ENCODE measurements at regions not wholly inside any gene's neighbourhood (a gene's known extent, or its start where the extent isn't known, plus 50 kb on each side); places are given as distances from the start of the nearest gene placed in this dataset.
"Not testable (repeated sequence)": the region's sequence is repeated elsewhere in the genome, so short reads cannot be mapped to it uniquely, and the experiment has no call there.

GRCh38 chr16:5205361-5206040, 107.9 kb upstream of the EEF2KMT start:
- ATAC-seq (no peak), DNase-seq (ENCODE audit: low spot score) (no peak)
- no peaks in the 10 kb centered on the region for H3K9me3 Mint-ChIP-seq
- no peaks in the 10 kb centered on the region for H3K4me1 Mint-ChIP-seq (ENCODE audit: low read depth in 2 of 2)
- no peak overlapping the region for H3K4me3 Mint-ChIP-seq
- no peak overlapping the region for H3K27ac Mint-ChIP-seq
- H3K27me3 Mint-ChIP-seq = peaks cover 7 to 10% of the 10 kb centered on the region in 2 donors
- H3K36me3 Mint-ChIP-seq = no peaks in the 10 kb centered on the region

- not testable (repeated sequence) for ATAC-seq; H3K4me1 Mint-ChIP-seq (ENCODE audit: low read depth in 2 of 2); H3K27ac Mint-ChIP-seq; H3K4me3 Mint-ChIP-seq; H3K36me3 Mint-ChIP-seq; H3K27me3 Mint-ChIP-seq; DNase-seq (ENCODE audit: low spot score); H3K9me3 Mint-ChIP-seq
These were observed 106.1 kb upstream of the EEF2KMT start for GRCh38 chr16:5203675-5204074.

GRCh38 chr16:5200123-5200522, 102.5 kb upstream of the EEF2KMT start:
- Mint-ChIP-seq H3K36me3 (no peaks in the 10 kb centered on the region), H3K4me1 (ENCODE audit: low read depth in 2 of 2) (no peaks in the 10 kb centered on the region), H3K27me3 (peaks cover 9% of the 10 kb centered on the region in 2 donors), H3K9me3 (no peaks in the 10 kb centered on the region), H3K27ac (no peak overlapping the region), H3K4me3 (no peak overlapping the region)
- DNase-seq (ENCODE audit: low spot score) (no peak), ATAC-seq (no peak)

GRCh38 chr16:5196204-5196603, 98.6 kb upstream of the EEF2KMT start:
- Mint-ChIP-seq H3K4me1 (ENCODE audit: low read depth in 2 of 2) (no peaks in the 10 kb centered on the region), H3K27ac (no peak overlapping the region), H3K27me3 (peaks cover 6 to 18% of the 10 kb centered on the region in 2 donors), H3K9me3 (no peaks in the 10 kb centered on the region), H3K4me3 (no peak overlapping the region), H3K36me3 (no peaks in the 10 kb centered on the region)
- ATAC-seq = no peak
- DNase-seq (ENCODE audit: low spot score) = no peak

GRCh38 chr16:5193861-5194260, 96.3 kb upstream of the EEF2KMT start:
- no peaks in the 10 kb centered on the region for H3K36me3 Mint-ChIP-seq
- H3K27me3 Mint-ChIP-seq = peaks cover 6 to 18% of the 10 kb centered on the region in 2 donors
- H3K4me1 Mint-ChIP-seq (ENCODE audit: low read depth in 2 of 2) = no peaks in the 10 kb centered on the region
- H3K4me3 Mint-ChIP-seq = no peak overlapping the region
- DNase-seq (ENCODE audit: low spot score) (no peak), ATAC-seq (no peak)
- no peak overlapping the region for H3K27ac Mint-ChIP-seq
- H3K9me3 Mint-ChIP-seq = no peaks in the 10 kb centered on the region

- Mint-ChIP-seq H3K36me3 (no peaks in the 10 kb centered on the region), H3K27ac (no peak overlapping the region), H3K27me3 (peaks cover 3 to 9% of the 10 kb centered on the region in 2 donors), H3K4me1 (ENCODE audit: low read depth in 2 of 2) (no peaks in the 10 kb centered on the region), H3K4me3 (no peak overlapping the region), H3K9me3 (no peaks in the 10 kb centered on the region)
- no peak for DNase-seq (ENCODE audit: low spot score)
- no peak for ATAC-seq
These were observed 91.4 kb upstream of the EEF2KMT start for GRCh38 chr16:5188989-5189352.

- no peaks in the 10 kb centered on the region for H3K4me1 Mint-ChIP-seq (ENCODE audit: low read depth in 2 of 2)
- DNase-seq (ENCODE audit: low spot score) = no peak
These were observed 90.9 kb upstream of the EEF2KMT start for GRCh38 chr16:5188318-5188988.

GRCh38 chr16:5187402-5187952, 89.9 kb upstream of the EEF2KMT start:
- no peak for DNase-seq (ENCODE audit: low spot score)
- H3K9me3 Mint-ChIP-seq = no peaks in the 10 kb centered on the region
- ATAC-seq = no peak
- no peak overlapping the region for H3K27ac Mint-ChIP-seq
- no peaks in the 10 kb centered on the region for H3K4me1 Mint-ChIP-seq (ENCODE audit: low read depth in 2 of 2)
- no peak overlapping the region for H3K4me3 Mint-ChIP-seq
- H3K36me3 Mint-ChIP-seq = no peaks in the 10 kb centered on the region
- peaks cover 3 to 4% of the 10 kb centered on the region in 2 donors for H3K27me3 Mint-ChIP-seq

More at GRCh38 chr16:5188318-5188988, 90.9 kb upstream of the EEF2KMT start:
- no peak overlapping the region for H3K4me3 Mint-ChIP-seq
- no peak for ATAC-seq
- H3K27me3 Mint-ChIP-seq = peaks cover 3 to 9% of the 10 kb centered on the region in 2 donors
- no peaks in the 10 kb centered on the region for H3K9me3 Mint-ChIP-seq
- no peak overlapping the region for H3K27ac Mint-ChIP-seq
- no peaks in the 10 kb centered on the region for H3K36me3 Mint-ChIP-seq

- no peaks in the 10 kb centered on the region for H3K4me1 Mint-ChIP-seq (ENCODE audit: low read depth in 2 of 2)
- no peaks in the 10 kb centered on the region for H3K9me3 Mint-ChIP-seq
- peaks cover 0 to 3% of the 10 kb centered on the region in 2 donors for H3K27me3 Mint-ChIP-seq
- no peak overlapping the region for H3K27ac Mint-ChIP-seq
- no peaks in the 10 kb centered on the region for H3K36me3 Mint-ChIP-seq
- ATAC-seq = no peak
- no peak for DNase-seq (ENCODE audit: low spot score)
- H3K4me3 Mint-ChIP-seq = no peak overlapping the region
These were observed 88.8 kb upstream of the EEF2KMT start for GRCh38 chr16:5186381-5186903.

GRCh38 chr16:5176505-5176904, 78.9 kb upstream of the EEF2KMT start:
- Mint-ChIP-seq H3K27ac (no peak overlapping the region), H3K9me3 (peaks cover 3% of the 10 kb centered on the region), H3K27me3 (peaks cover 0 to 3% of the 10 kb centered on the region in 2 donors), H3K4me1 (ENCODE audit: low read depth in 2 of 2) (no peaks in the 10 kb centered on the region), H3K36me3 (peaks cover 4% of the 10 kb centered on the region), H3K4me3 (no peak overlapping the region)
- DNase-seq (ENCODE audit: low spot score) (no peak), ATAC-seq (no peak)

GRCh38 chr16:5175266-5175665, 77.7 kb upstream of the EEF2KMT start:
- no peak overlapping the region for H3K4me3 Mint-ChIP-seq
- no peak for ATAC-seq

GRCh38 chr16:5166486-5166885, 68.9 kb upstream of the EEF2KMT start:
- ATAC-seq (no peak), DNase-seq (ENCODE audit: low spot score) (no peak)
- H3K4me3 Mint-ChIP-seq = no peak overlapping the region
- no peaks in the 10 kb centered on the region for H3K9me3 Mint-ChIP-seq
- peaks cover 17 to 32% of the 10 kb centered on the region in 2 donors for H3K27me3 Mint-ChIP-seq
- no peak overlapping the region for H3K27ac Mint-ChIP-seq
- H3K36me3 Mint-ChIP-seq = no peaks in the 10 kb centered on the region
- H3K4me1 Mint-ChIP-seq (ENCODE audit: low read depth in 2 of 2) = no peaks in the 10 kb centered on the region

More at GRCh38 chr16:5175266-5175665, 77.7 kb upstream of the EEF2KMT start:
- Mint-ChIP-seq H3K4me1 (ENCODE audit: low read depth in 2 of 2) (no peaks in the 10 kb centered on the region), H3K9me3 (peaks cover 3% of the 10 kb centered on the region), H3K27me3 (peaks cover 7% of the 10 kb centered on the region in 2 donors), H3K27ac (no peak overlapping the region), H3K36me3 (peaks cover 4% of the 10 kb centered on the region)
- no peak for DNase-seq (ENCODE audit: low spot score)

- not testable (repeated sequence) for ATAC-seq; H3K4me1 Mint-ChIP-seq (ENCODE audit: low read depth in 2 of 2); H3K4me3 Mint-ChIP-seq; H3K27ac Mint-ChIP-seq; H3K36me3 Mint-ChIP-seq; H3K9me3 Mint-ChIP-seq; DNase-seq (ENCODE audit: low spot score)
- H3K27me3 Mint-ChIP-seq = peaks cover 17 to 35% of the 10 kb centered on the region in 2 donors
These were observed 67.8 kb upstream of the EEF2KMT start for GRCh38 chr16:5165429-5165828.

GRCh38 chr16:5162801-5163200, 65.2 kb upstream of the EEF2KMT start:
- not testable (repeated sequence) for H3K4me3 Mint-ChIP-seq; H3K9me3 Mint-ChIP-seq; H3K4me1 Mint-ChIP-seq (ENCODE audit: low read depth in 2 of 2); DNase-seq (ENCODE audit: low spot score); H3K27ac Mint-ChIP-seq; ATAC-seq; H3K36me3 Mint-ChIP-seq
- peaks cover 21 to 39% of the 10 kb centered on the region in 2 donors for H3K27me3 Mint-ChIP-seq
